GM23338 (cell line): ENCODE measurements at regions not wholly inside any gene's neighbourhood (a gene's known extent, or its start where the extent isn't known, plus 50 kb on each side); places are given as distances from the start of the nearest gene placed in this dataset.

Experiments used
- CREB1 ChIP-seq: fragments of 250-450 bp; sonication (Bioruptor Pico); IDR thresholded peaks from 2 replicates; pipeline ENCODE4 v1.5.0; 2020; ENCODE audit warnings: low read depth, mild to moderate bottlenecking, moderate library complexity
- CTCF ChIP-seq, 2 experiments: fragments of 200-600 bp in 1 of 2; sonication (generic) in 1 of 2; conservative IDR thresholded peaks; 2 replicates each; pipeline versions ENCODE4 v1.5.1 to v1.6.1; 2016 to 2017; ENCODE audit warnings: antibody characterized with exemption in 2 of 2, low read depth in 2 of 2, mild to moderate bottlenecking in 2 of 2, moderate library complexity in 1 of 2
- EZH2 ChIP-seq: fragments of 200-600 bp; sonication (generic); IDR thresholded peaks from one replicate; pipeline ENCODE4 v1.8.0; 2017; ENCODE audit warnings: antibody characterized with exemption, mild to moderate bottlenecking, low read depth; ENCODE audit not compliant: unreplicated experiment
- JUNB ChIP-seq: IDR thresholded peaks from one replicate; pipeline ENCODE4 v1.6.1; 2016; ENCODE audit warnings: antibody characterized with exemption; ENCODE audit not compliant: unreplicated experiment
- POLR2AphosphoS5 ChIP-seq: IDR thresholded peaks from 2 replicates; pipeline ENCODE4 v1.6.1; 2016; ENCODE audit warnings: antibody characterized with exemption, low read depth
- REST ChIP-seq: IDR thresholded peaks from one replicate; pipeline ENCODE4 v1.6.1; 2018; ENCODE audit warnings: antibody characterized with exemption; ENCODE audit not compliant: unreplicated experiment
- ZNF114 ChIP-seq: fragments of 250-450 bp; sonication (Bioruptor Pico); IDR thresholded peaks from 2 replicates; pipeline ENCODE4 v1.5.0; 2020; ENCODE audit warnings: mild to moderate bottlenecking, moderate library complexity
- ZNF331 ChIP-seq: fragments of 250-450 bp; sonication (Bioruptor Pico); IDR thresholded peaks from 2 replicates; pipeline ENCODE4 v1.5.0; 2020; ENCODE audit warnings: low read depth, mild to moderate bottlenecking, moderate library complexity
- ZNF462 ChIP-seq: fragments of 250-450 bp; sonication (Bioruptor Pico); IDR thresholded peaks from 2 replicates; pipeline ENCODE4 v1.5.0; 2020; ENCODE audit warnings: mild to moderate bottlenecking, moderate library complexity

GRCh38 chr4:19159874-19160273 lies 1091.8 kb upstream of the SLIT2 start:
- TF ChIP-seq ZNF462 (CRISPR knock-in tag) (no peak), CTCF (conservative IDR thresholded peaks at IDR 0.05; ENCODE audit: low read depth in 2 of 2) (no peak), ZNF114 (CRISPR knock-in tag) (no peak), JUNB (no peak), REST (no peak), EZH2 (no peak), ZNF331 (CRISPR knock-in tag) (no peak), CREB1 (CRISPR knock-in tag) (no peak), POLR2AphosphoS5 (no peak)
